ENCODE measurements at regions not wholly inside any gene's neighbourhood (a gene's known extent, or its start where the extent isn't known, plus 50 kb on each side); places are given as distances from the start of the nearest gene placed in this dataset.
A peak's percentile ranks its signal among the peaks of the same experiment; 100 is the strongest.

DNA sequence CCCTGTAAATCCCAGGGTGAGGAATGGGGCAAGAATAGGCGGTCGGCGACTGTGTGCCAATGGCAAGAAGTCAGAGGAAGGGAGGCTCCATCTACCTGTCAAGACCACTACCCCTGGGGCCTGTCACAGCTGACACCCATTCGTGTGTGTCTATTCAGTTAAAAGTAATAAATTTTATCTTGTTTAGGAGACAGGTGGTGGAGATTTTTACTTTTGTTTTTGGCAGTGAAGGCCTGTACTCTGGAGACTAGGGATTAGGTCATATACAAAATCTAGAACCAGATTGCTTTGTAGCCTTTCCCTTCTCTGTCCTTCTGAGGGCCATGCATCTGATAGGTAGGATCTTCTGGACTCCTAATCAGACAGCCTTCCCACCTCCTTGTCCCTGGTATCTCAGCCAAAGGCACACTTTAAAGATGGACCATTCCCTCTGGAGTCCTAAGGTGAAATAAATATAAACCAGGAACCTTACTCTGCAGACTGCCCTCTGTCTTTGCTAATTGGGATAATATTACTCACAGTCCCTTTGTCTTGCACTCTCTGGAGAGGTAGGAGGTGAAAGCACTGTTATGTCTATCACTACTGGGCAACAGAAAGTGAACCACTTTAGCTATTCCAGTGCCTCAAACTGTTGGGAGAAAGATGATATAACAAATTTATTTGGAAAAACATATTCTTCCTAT, 213.2 kb upstream of the ACTBL2 start:
- no peaks in the 10 kb centered on the region for H3K27me3 ChIP-seq
- H3K9me3 ChIP-seq: no peaks in the 10 kb centered on the region
- no peak for DNase-seq
- H3K36me3 ChIP-seq: no peaks in the 10 kb centered on the region
- H3K4me3 ChIP-seq: no peak overlapping the region
- H3K4me1 ChIP-seq: peaks cover 11 to 16% of the 10 kb centered on the region in 2 donors
- in situ Hi-C loops (cut with MboI; ENCODE audit: low sequenced_read_pairs in 4 of 4) (no loop called here), intact Hi-C loops (cut with DNase I; ENCODE audit: low total_unique reads) (no loop called here)
- no peak for ATAC-seq
- H3K27ac ChIP-seq: peak overlapping the region in 3 of 4 donors; percentile 1 to 29 (median 3)
- TF ChIP-seq POLR2A (IDR thresholded peaks at IDR 0.05): no peak
- TF ChIP-seq, protein P1, sequence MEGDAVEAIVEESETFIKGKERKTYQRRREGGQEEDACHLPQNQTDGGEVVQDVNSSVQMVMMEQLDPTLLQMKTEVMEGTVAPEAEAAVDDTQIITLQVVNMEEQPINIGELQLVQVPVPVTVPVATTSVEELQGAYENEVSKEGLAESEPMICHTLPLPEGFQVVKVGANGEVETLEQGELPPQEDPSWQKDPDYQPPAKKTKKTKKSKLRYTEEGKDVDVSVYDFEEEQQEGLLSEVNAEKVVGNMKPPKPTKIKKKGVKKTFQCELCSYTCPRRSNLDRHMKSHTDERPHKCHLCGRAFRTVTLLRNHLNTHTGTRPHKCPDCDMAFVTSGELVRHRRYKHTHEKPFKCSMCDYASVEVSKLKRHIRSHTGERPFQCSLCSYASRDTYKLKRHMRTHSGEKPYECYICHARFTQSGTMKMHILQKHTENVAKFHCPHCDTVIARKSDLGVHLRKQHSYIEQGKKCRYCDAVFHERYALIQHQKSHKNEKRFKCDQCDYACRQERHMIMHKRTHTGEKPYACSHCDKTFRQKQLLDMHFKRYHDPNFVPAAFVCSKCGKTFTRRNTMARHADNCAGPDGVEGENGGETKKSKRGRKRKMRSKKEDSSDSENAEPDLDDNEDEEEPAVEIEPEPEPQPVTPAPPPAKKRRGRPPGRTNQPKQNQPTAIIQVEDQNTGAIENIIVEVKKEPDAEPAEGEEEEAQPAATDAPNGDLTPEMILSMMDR (IDR thresholded peaks at IDR 0.05 in 4 of 5, conservative IDR thresholded peaks at IDR 0.05 in 1 of 5): no peak

DNA sequence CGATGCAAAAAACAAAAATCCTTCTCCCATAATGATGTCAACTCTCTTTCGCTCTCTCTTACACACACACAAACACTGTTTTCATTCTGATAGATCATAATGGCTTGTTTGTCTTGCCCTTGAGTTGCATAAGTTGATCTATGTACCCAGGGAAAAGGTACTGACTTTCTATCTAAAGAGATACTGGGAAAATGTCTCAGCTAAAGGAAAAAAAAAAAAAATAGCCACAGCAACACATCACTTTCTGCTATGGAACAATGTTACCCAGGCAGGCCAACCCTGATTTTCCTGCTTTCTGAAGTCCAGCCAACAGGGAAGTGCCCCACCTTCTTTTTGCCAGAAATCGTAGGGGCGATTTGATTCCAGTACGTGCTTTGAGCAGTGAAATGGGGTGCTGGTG, 212.6 kb upstream of the ACTBL2 start:
- no peak for ATAC-seq

DNA sequence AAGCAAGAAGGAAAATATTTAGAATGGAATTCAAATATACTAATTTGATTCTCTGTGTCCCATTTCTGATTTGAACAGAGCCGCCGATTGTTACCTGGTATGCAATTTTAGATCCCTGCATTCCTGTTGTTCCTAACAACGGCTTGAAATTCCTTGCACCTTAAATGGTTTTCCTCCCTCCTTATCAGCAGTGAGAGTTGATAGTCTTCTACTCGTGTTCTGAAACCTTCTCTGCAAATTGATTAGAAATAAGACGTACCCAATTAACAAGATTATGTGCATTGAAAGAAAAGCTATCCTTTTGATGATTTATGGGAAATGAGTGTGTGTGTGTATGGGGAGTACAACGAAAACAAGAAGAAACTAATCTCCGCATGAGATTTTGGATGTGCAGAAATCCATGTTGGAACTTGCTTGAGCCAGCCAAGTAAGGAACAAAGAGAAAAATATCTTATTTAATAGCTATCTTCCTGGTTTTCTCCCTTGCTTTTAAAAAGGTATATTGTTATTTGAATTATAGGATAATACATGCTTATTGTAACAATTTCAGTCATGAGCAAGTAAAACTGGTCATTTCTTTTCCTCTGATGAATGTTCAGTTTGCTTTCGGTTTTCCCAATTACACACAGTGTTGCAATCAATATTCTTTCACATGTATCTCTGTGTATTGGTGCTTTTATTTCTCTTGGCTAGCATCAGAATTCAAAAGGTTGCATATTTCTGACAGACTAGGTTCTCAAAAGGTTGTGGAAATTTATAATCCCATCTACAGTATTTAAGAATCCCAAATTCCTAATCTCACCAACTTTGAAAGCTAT, 211.1 kb upstream of the ACTBL2 start:
- Histone ChIP-seq H3K27ac (peak overlapping the region in 2 of 4 donors; percentile 60 to 61), H3K4me3 (peak overlapping the region in 1 of 4 donors; percentile 7)

More for the DNA sequence above, 212.6 kb upstream of the ACTBL2 start:
- H3K36me3 ChIP-seq: no peaks in the 10 kb centered on the region
- DNase-seq: no peak
- peak overlapping the region in 2 of 4 donors; percentile 3 to 26 for H3K27ac ChIP-seq
- no peak overlapping the region for H3K4me3 ChIP-seq
- H3K27me3 ChIP-seq: no peaks in the 10 kb centered on the region
- in situ Hi-C loops (cut with MboI; ENCODE audit: low sequenced_read_pairs in 4 of 4) (no loop called here), intact Hi-C loops (cut with DNase I; ENCODE audit: low total_unique reads) (no loop called here)
- peaks cover 11 to 16% of the 10 kb centered on the region in 2 donors for H3K4me1 ChIP-seq
- TF ChIP-seq, protein P1 (IDR thresholded peaks at IDR 0.05 in 4 of 5, conservative IDR thresholded peaks at IDR 0.05 in 1 of 5): no peak
- TF ChIP-seq POLR2A (IDR thresholded peaks at IDR 0.05): no peak
- H3K9me3 ChIP-seq: no peaks in the 10 kb centered on the region

DNA sequence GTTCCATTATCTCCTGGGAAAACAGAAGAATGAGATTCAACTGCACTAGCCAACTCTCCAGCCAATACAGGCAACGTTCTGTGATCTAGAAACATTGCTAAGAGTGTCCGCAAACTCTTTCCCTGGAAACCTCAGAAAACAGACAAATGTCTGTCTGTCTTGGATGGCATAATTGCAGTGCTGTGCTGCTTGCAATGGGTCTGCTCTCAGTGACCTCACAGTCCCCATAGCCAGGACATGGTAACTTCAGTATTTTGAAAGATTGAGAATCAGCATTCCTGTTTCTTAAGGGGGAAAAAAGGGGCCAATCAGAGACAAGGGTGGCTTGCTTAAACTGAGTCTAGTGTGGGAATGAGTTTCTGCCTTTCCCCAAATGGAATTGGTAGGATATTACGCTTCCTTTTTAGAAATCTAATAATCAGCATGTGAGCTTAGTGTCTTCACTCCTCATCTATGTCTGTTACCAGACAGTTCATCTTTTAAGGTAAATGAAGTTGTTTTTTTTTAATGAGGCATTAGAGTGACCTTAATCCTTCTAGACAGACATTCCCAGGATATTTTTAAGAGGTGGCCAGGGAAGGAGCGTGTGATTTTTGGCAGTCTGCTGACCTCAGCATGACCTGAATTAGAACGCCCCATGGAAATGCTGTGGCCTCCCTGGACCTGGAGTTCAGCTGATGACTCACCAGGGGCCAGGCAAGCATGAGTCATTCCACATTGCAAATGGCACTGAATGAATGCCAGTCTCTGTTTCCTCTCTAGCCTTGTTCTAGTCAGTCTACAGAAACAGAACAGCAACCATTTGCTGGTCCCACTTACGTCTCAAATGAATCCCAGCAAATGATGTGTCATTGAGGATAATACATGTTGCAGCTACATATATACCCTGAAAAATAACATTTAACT, 210.2 kb upstream of the ACTBL2 start:
- no peaks in the 10 kb centered on the region for H3K9me3 ChIP-seq
- no peak for TF ChIP-seq POLR2A (IDR thresholded peaks at IDR 0.05)
- TF ChIP-seq, protein P1 (IDR thresholded peaks at IDR 0.05 in 4 of 5, conservative IDR thresholded peaks at IDR 0.05 in 1 of 5): no peak
- peak; percentile 79 to 87 for DNase-seq
- no peaks in the 10 kb centered on the region for H3K36me3 ChIP-seq
- peak overlapping the region in 1 of 4 donors; percentile 7 for H3K4me3 ChIP-seq
- intact Hi-C loops (cut with DNase I; ENCODE audit: low total_unique reads): loop anchor here (2.0 to 5.0 kb wide), 3 partner anchors 16 to 769 kb away; partner anchors contain the start of gene PLK2
- in situ Hi-C loops (cut with MboI; ENCODE audit: low sequenced_read_pairs in 4 of 4): no loop called here
- peak overlapping the region; percentile 39 to 61 (median 54) for H3K27ac ChIP-seq
- peaks cover 11 to 16% of the 10 kb centered on the region in 2 donors for H3K4me1 ChIP-seq
- H3K27me3 ChIP-seq: no peaks in the 10 kb centered on the region
- peak; percentile 99 to 100 for ATAC-seq

More for the DNA sequence above, 211.1 kb upstream of the ACTBL2 start:
- in situ Hi-C loops (cut with MboI; ENCODE audit: low sequenced_read_pairs in 4 of 4): no loop called here
- peaks cover 11 to 16% of the 10 kb centered on the region in 2 donors for H3K4me1 ChIP-seq
- no peaks in the 10 kb centered on the region for H3K36me3 ChIP-seq
- TF ChIP-seq, protein P1 (IDR thresholded peaks at IDR 0.05 in 4 of 5, conservative IDR thresholded peaks at IDR 0.05 in 1 of 5): no peak
- TF ChIP-seq POLR2A (IDR thresholded peaks at IDR 0.05): no peak
- ATAC-seq (no peak), DNase-seq (no peak)
- no peaks in the 10 kb centered on the region for H3K9me3 ChIP-seq
- no peaks in the 10 kb centered on the region for H3K27me3 ChIP-seq
- intact Hi-C loops (cut with DNase I; ENCODE audit: low total_unique reads): loop anchor here (2.0 to 5.0 kb wide), 3 partner anchors 17 to 769 kb away; partner anchors contain the start of gene PLK2
